ENCODE measurements at regions not wholly inside any gene's neighbourhood (a gene's known extent, or its start where the extent isn't known, plus 50 kb on each side); places are given as distances from the start of the nearest gene placed in this dataset.

DNA sequence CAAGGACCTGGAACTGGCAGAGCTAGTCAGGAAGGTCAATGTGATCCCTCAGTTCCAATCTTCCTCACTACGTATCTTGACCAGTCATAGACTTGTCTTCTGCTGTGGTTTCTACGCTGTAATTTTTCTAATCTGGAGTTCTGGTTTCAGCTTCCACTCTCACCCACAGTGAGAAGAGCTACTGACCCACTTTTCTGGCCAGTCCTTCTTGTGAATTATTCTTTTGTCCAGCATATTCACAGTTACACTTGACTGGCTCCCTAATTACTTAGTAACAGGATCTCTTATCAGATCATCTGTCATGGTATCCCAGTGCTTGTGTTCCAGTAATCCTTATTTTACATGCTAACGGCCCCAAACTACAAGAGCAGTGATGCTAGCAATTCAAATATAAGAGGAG lies 72.4 kb upstream of the MME start:
- Mint-ChIP-seq H3K27me3 (no peaks in the 10 kb centered on the region), H3K4me3 (no peak overlapping the region), H3K27ac (no peak overlapping the region), H3K4me1 (no peaks in the 10 kb centered on the region), H3K9me3 (ENCODE audit: insufficient read depth) (no peaks in the 10 kb centered on the region)
- DNase-seq (no peak), ATAC-seq (ENCODE audit: low read depth) (no peak)
- Histone ChIP-seq H3K4me3 (ENCODE audit: control extremely low read depth in 1 of 5, extremely low read depth in 1 of 5, insufficient read depth in 1 of 5, low read depth in 2 of 5, low read length in 4 of 5) (no peak overlapping the region), H3K36me3 (replicated peaks in 1 of 2; ENCODE audit: control extremely low read depth in 1 of 2, control insufficient read depth in 1 of 2, extremely low read depth in 1 of 2, insufficient read depth in 2 of 2, low read length in 1 of 2) (no peaks in the 10 kb centered on the region), H3K9me3 (ENCODE audit: control extremely low read depth in 1 of 3, control insufficient read depth in 2 of 3, insufficient read depth in 1 of 3, low read length in 2 of 3) (peaks cover 0 to 7% (median 1%) of the 10 kb centered on the region in 3 donors), H3K27ac (ENCODE audit: low read length in 2 of 2) (no peak overlapping the region), H3K4me2 (replicated peaks; ENCODE audit: low read depth, low read length, poor library complexity, severe bottlenecking) (no peak overlapping the region), H2AFZ (ENCODE audit: insufficient read depth, low read depth, low read length, poor library complexity, severe bottlenecking) (no peak overlapping the region), H3K4me1 (ENCODE audit: control insufficient read depth in 2 of 2, insufficient read depth in 2 of 2, low read length in 2 of 2) (no peaks in the 10 kb centered on the region), H3K79me2 (ENCODE audit: control insufficient read depth, insufficient read depth, low read length) (no peaks in the 10 kb centered on the region), H4K20me1 (ENCODE audit: control insufficient read depth, insufficient read depth, low read length, poor library complexity, severe bottlenecking) (no peaks in the 10 kb centered on the region), H3K27me3 (replicated peaks in 1 of 4; ENCODE audit: control extremely low read depth in 1 of 4, control insufficient read depth in 3 of 4, insufficient read depth in 4 of 4, low read length in 3 of 4) (no peaks in the 10 kb centered on the region), H3K9ac (ENCODE audit: low read length) (no peak overlapping the region)
- TF ChIP-seq, protein P1, sequence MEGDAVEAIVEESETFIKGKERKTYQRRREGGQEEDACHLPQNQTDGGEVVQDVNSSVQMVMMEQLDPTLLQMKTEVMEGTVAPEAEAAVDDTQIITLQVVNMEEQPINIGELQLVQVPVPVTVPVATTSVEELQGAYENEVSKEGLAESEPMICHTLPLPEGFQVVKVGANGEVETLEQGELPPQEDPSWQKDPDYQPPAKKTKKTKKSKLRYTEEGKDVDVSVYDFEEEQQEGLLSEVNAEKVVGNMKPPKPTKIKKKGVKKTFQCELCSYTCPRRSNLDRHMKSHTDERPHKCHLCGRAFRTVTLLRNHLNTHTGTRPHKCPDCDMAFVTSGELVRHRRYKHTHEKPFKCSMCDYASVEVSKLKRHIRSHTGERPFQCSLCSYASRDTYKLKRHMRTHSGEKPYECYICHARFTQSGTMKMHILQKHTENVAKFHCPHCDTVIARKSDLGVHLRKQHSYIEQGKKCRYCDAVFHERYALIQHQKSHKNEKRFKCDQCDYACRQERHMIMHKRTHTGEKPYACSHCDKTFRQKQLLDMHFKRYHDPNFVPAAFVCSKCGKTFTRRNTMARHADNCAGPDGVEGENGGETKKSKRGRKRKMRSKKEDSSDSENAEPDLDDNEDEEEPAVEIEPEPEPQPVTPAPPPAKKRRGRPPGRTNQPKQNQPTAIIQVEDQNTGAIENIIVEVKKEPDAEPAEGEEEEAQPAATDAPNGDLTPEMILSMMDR (IDR thresholded peaks at IDR 0.05) = no peak
- TF ChIP-seq EZH2 (IDR thresholded peaks at IDR 0.05; ENCODE audit: borderline replicate concordance, insufficient read depth, low read depth, low read length, poor library complexity, severe bottlenecking) = no peak
- ChIA-PET CTCF (no interaction called here), POLR2A (no interaction called here)
- 86% methylated on average over 2 of the region's 3 CpGs for WGBS (ENCODE audit: insufficient coverage)
- intact Hi-C loops (cut with micrococcal nuclease) = no loop called here

DNA sequence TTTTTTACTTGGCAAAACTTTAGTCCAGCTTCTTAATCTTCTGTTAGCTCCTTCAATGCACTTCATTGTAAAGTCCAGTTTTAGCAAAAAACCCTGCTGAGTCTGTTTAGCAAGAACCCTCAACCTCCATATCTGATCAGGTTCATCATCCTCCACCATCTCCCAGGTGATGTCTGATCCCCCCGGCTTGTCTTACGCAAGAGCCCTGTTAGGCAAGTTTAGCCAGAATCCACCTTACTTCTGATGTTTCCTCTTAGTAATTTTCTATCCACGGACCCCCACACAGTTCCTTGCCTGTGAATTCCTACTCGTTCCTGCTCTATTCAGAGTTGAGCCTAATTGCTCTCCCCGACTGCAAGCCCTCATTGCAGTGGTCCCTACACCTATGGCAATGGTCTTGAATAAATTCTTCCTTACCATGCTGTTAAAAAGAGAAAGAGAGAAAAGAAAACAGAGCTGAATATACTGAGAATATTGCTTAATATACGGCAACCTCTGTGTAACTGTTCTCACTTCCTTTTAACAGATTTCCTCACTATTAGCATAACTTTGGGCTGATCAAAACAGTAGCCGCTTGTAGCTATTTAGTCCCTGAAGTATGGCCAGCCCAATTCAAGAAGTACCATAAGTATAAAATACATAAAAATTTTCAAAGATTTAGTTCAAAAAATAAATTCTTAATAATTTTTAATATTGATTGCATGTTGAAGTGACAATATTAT lies 78.7 kb upstream of the MME start:
- WGBS (ENCODE audit: insufficient coverage) = 67% methylated on average over 3 of the region's 7 CpGs
- ChIA-PET CTCF (no interaction called here), POLR2A (no interaction called here)
- H3K4me2 ChIP-seq (replicated peaks; ENCODE audit: low read depth, low read length, poor library complexity, severe bottlenecking) = no peak overlapping the region
- Mint-ChIP-seq H3K27me3 (no peaks in the 10 kb centered on the region), H3K4me3 (no peak overlapping the region), H3K27ac (no peak overlapping the region), H3K4me1 (peaks cover 3% of the 10 kb centered on the region), H3K9me3 (ENCODE audit: insufficient read depth) (no peaks in the 10 kb centered on the region)
- intact Hi-C loops (cut with micrococcal nuclease) = no loop called here
- no peaks in the 10 kb centered on the region for H3K79me2 ChIP-seq (ENCODE audit: control insufficient read depth, insufficient read depth, low read length)
- no peak overlapping the region for H3K9ac ChIP-seq (ENCODE audit: low read length)
- no peak overlapping the region for H3K27ac ChIP-seq (ENCODE audit: low read length in 2 of 2)
- H3K36me3 ChIP-seq (replicated peaks in 1 of 2; ENCODE audit: control extremely low read depth in 1 of 2, control insufficient read depth in 1 of 2, extremely low read depth in 1 of 2, insufficient read depth in 2 of 2, low read length in 1 of 2) = no peaks in the 10 kb centered on the region
- H3K9me3 ChIP-seq (ENCODE audit: control extremely low read depth in 1 of 3, control insufficient read depth in 2 of 3, insufficient read depth in 1 of 3, low read length in 2 of 3) = peaks cover 0 to 7% (median 1%) of the 10 kb centered on the region in 3 donors
- H3K27me3 ChIP-seq (replicated peaks in 1 of 4; ENCODE audit: control extremely low read depth in 1 of 4, control insufficient read depth in 3 of 4, insufficient read depth in 4 of 4, low read length in 3 of 4) = no peaks in the 10 kb centered on the region
- no peak for TF ChIP-seq EZH2 (IDR thresholded peaks at IDR 0.05; ENCODE audit: borderline replicate concordance, insufficient read depth, low read depth, low read length, poor library complexity, severe bottlenecking)
- TF ChIP-seq, protein P1 (IDR thresholded peaks at IDR 0.05) = no peak
- ATAC-seq (ENCODE audit: low read depth) (no peak), DNase-seq (no peak)
- H4K20me1 ChIP-seq (ENCODE audit: control insufficient read depth, insufficient read depth, low read length, poor library complexity, severe bottlenecking) = no peaks in the 10 kb centered on the region
- H3K4me3 ChIP-seq (ENCODE audit: control extremely low read depth in 1 of 5, extremely low read depth in 1 of 5, insufficient read depth in 1 of 5, low read depth in 2 of 5, low read length in 4 of 5) = no peak overlapping the region
- H3K4me1 ChIP-seq (ENCODE audit: control insufficient read depth in 2 of 2, insufficient read depth in 2 of 2, low read length in 2 of 2) = no peaks in the 10 kb centered on the region
- no peak overlapping the region for H2AFZ ChIP-seq (ENCODE audit: insufficient read depth, low read depth, low read length, poor library complexity, severe bottlenecking)

All from B cell (primary cell).